ENCODE measurements at regions not wholly inside any gene's neighbourhood (a gene's known extent, or its start where the extent isn't known, plus 50 kb on each side); places are given as distances from the start of the nearest gene placed in this dataset.

- CTCF ChIA-PET: no interaction called here
- no peak for DNase-seq (ENCODE audit: extremely low spot score)
- TF ChIP-seq PKNOX1 (IDR thresholded peaks at IDR 0.05): no peak
- no peak for TF ChIP-seq SUZ12 (IDR thresholded peaks at IDR 0.05)
- POLR2A ChIA-PET: no interaction called here
Observed at GRCh38 chr6:18703546-18703945, 316.4 kb downstream of the RNF144B start.

- no peak for DNase-seq (ENCODE audit: extremely low spot score)
- ChIA-PET POLR2A (no interaction called here), CTCF (no interaction called here)
- TF ChIP-seq ZNF384 (IDR thresholded peaks at IDR 0.05): no peak
- no peak for TF ChIP-seq L3MBTL2 (conservative IDR thresholded peaks at IDR 0.05)
- no peak for TF ChIP-seq ELF4 (IDR thresholded peaks at IDR 0.05)
Observed at GRCh38 chr6:18707714-18708439, 320.7 kb downstream of the RNF144B start.

GRCh38 chr6:18712595-18712994 lies 325.4 kb downstream of the RNF144B start:
- CTCF ChIA-PET: no interaction called here
- POLR2A ChIA-PET: no interaction called here
- TF ChIP-seq TARDBP (IDR thresholded peaks at IDR 0.05): no peak
- no peak for TF ChIP-seq CTBP1 (IDR thresholded peaks at IDR 0.05; ENCODE audit: borderline replicate concordance)
- no peak for TF ChIP-seq SP1 (IDR thresholded peaks at IDR 0.05)
- no peak for TF ChIP-seq SUZ12 (IDR thresholded peaks at IDR 0.05)
- TF ChIP-seq L3MBTL2 (conservative IDR thresholded peaks at IDR 0.05): no peak
- no peak for TF ChIP-seq FOXA1 (IDR thresholded peaks at IDR 0.05)
- TF ChIP-seq FOXM1 (IDR thresholded peaks at IDR 0.05; ENCODE audit: borderline replicate concordance): no peak
- TF ChIP-seq BHLHE40 (IDR thresholded peaks at IDR 0.05; ENCODE audit: borderline replicate concordance): no peak
- DNase-seq (ENCODE audit: extremely low spot score): no peak

- no peak for DNase-seq (ENCODE audit: extremely low spot score)
- TF ChIP-seq FOXM1 (IDR thresholded peaks at IDR 0.05; ENCODE audit: borderline replicate concordance): no peak
- TF ChIP-seq NFRKB (IDR thresholded peaks at IDR 0.05): no peak
- no peak for TF ChIP-seq FOXA1 (IDR thresholded peaks at IDR 0.05)
- no peak for TF ChIP-seq ARNT (IDR thresholded peaks at IDR 0.05)
- TF ChIP-seq PKNOX1 (IDR thresholded peaks at IDR 0.05): peak; percentile 67
- no peak for TF ChIP-seq TARDBP (IDR thresholded peaks at IDR 0.05)
- ChIA-PET CTCF (no interaction called here), POLR2A (no interaction called here)
Observed at GRCh38 chr6:18720075-18720474, 332.9 kb downstream of the RNF144B start.

GRCh38 chr6:18724056-18724455 lies 336.9 kb downstream of the RNF144B start:
- no peak for DNase-seq (ENCODE audit: extremely low spot score)
- TF ChIP-seq ZNF384 (IDR thresholded peaks at IDR 0.05) (no peak), FOXM1 (IDR thresholded peaks at IDR 0.05; ENCODE audit: borderline replicate concordance) (no peak), LEF1 (IDR thresholded peaks at IDR 0.05; ENCODE audit: borderline replicate concordance) (no peak), BHLHE40 (IDR thresholded peaks at IDR 0.05; ENCODE audit: borderline replicate concordance) (no peak), FOXA1 (IDR thresholded peaks at IDR 0.05) (no peak), L3MBTL2 (conservative IDR thresholded peaks at IDR 0.05) (no peak)
- CTCF ChIA-PET: no interaction called here
- POLR2A ChIA-PET: no interaction called here

- CTCF ChIA-PET: no interaction called here
Observed at GRCh38 chr6:18725449-18725848, 338.3 kb downstream of the RNF144B start.

More at GRCh38 chr6:18725449-18725848, 338.3 kb downstream of the RNF144B start:
- DNase-seq (ENCODE audit: extremely low spot score): no peak
- TF ChIP-seq LEF1 (IDR thresholded peaks at IDR 0.05; ENCODE audit: borderline replicate concordance): no peak
- TF ChIP-seq FOXA1 (IDR thresholded peaks at IDR 0.05): no peak
- TF ChIP-seq ELF4 (IDR thresholded peaks at IDR 0.05): no peak
- no peak for TF ChIP-seq SP1 (IDR thresholded peaks at IDR 0.05)
- TF ChIP-seq CTBP1 (IDR thresholded peaks at IDR 0.05; ENCODE audit: borderline replicate concordance): no peak
- no peak for TF ChIP-seq NFRKB (IDR thresholded peaks at IDR 0.05)
- no peak for TF ChIP-seq FOXM1 (IDR thresholded peaks at IDR 0.05; ENCODE audit: borderline replicate concordance)
- TF ChIP-seq HDGF (IDR thresholded peaks at IDR 0.05; ENCODE audit: borderline replicate concordance): no peak
- TF ChIP-seq TARDBP (IDR thresholded peaks at IDR 0.05): no peak
- no peak for TF ChIP-seq PKNOX1 (IDR thresholded peaks at IDR 0.05)
- no peak for TF ChIP-seq BHLHE40 (IDR thresholded peaks at IDR 0.05; ENCODE audit: borderline replicate concordance)
- TF ChIP-seq SUZ12 (IDR thresholded peaks at IDR 0.05): no peak
- TF ChIP-seq ZNF384 (IDR thresholded peaks at IDR 0.05): no peak
- TF ChIP-seq FOXK2 (IDR thresholded peaks at IDR 0.05): no peak
- TF ChIP-seq ARNT (IDR thresholded peaks at IDR 0.05): no peak
- no peak for TF ChIP-seq L3MBTL2 (conservative IDR thresholded peaks at IDR 0.05)
- POLR2A ChIA-PET: no interaction called here

Measured in HEK293T (cell line).